B cell (primary cell): ENCODE measurements at regions not wholly inside any gene's neighbourhood (a gene's known extent, or its start where the extent isn't known, plus 50 kb on each side); places are given as distances from the start of the nearest gene placed in this dataset.

Source experiments
- ATAC-seq: fragments of 200-7000 bp; cut with Tn5 transposase; one replicate; pipeline ENCODE4 v1.10.0; 2021; ENCODE audit warnings: low read depth, mild to moderate bottlenecking, moderate number of reproducible peaks, moderate library complexity
- CTCF ChIA-PET: fragments of 350-600 bp; sonication (Branson Sonifier 250); formaldehyde crosslinking; loops from one replicate; lab custom pipeline; 2021; ENCODE audit warnings: antibody characterized with exemption, inconsistent platforms; lab: Charles Lee
- POLR2A ChIA-PET: fragments of 350-600 bp; sonication (Branson Sonifier 250); formaldehyde crosslinking; loops from one replicate; lab custom pipeline; 2021; ENCODE audit warnings: antibody characterized with exemption; lab: Charles Lee
- DNase-seq: peaks from one replicate; pipeline ENCODE4 v3.0.0; 2013
- H2AFZ ChIP-seq: 2 replicates; pipeline ENCODE4 v1.6.1; 2012; ENCODE audit warnings: mild to moderate bottlenecking, low read depth, low read length; ENCODE audit not compliant: insufficient read depth, poor library complexity, severe bottlenecking
- H3K27ac ChIP-seq, 2 donors: 1 replicate in 1 of 2; 2 replicates in 1 of 2; pipeline ENCODE4 v1.5.1; 2012 to 2013; ENCODE audit warnings: low read length in 2 of 2, mild to moderate bottlenecking in 2 of 2, moderate library complexity in 1 of 2
- H3K27me3 ChIP-seq, 4 experiments: fragments of 200-600 bp in 1 of 4; sonication (generic) in 1 of 4; replicated peaks in 1 of 4; 1 replicate in 2 of 4; 2 replicates in 2 of 4; pipeline versions ENCODE4 v1.6.1 to v1.7.0; 2013 to 2016; ENCODE audit warnings: low read length in 3 of 4, mild to moderate bottlenecking in 2 of 4, mixed read lengths in 1 of 4, moderate library complexity in 1 of 4; ENCODE audit not compliant: insufficient read depth in 4 of 4, control insufficient read depth in 3 of 4; ENCODE audit errors: control extremely low read depth in 1 of 4
- H3K36me3 ChIP-seq, 2 experiments: replicated peaks in 1 of 2; 1 replicate in 1 of 2; 2 replicates in 1 of 2; pipeline versions ENCODE4 v1.6.1 to v1.7.1; 2013; ENCODE audit warnings: low read length in 1 of 2; ENCODE audit not compliant: insufficient read depth in 2 of 2, control insufficient read depth in 1 of 2; ENCODE audit errors: control extremely low read depth in 1 of 2, extremely low read depth in 1 of 2
- H3K4me1 ChIP-seq, 2 donors: fragments of 200-600 bp in 1 of 2; sonication (generic) in 1 of 2; 1 replicate in 1 of 2; 2 replicates in 1 of 2; pipeline versions ENCODE4 v1.5.1 to v1.6.1; 2013 to 2017; ENCODE audit warnings: low read length in 2 of 2; ENCODE audit not compliant: control insufficient read depth in 2 of 2, insufficient read depth in 2 of 2
- H3K4me2 ChIP-seq: replicated peaks from 2 replicates; pipeline ENCODE3; 2012; ENCODE audit warnings: mild to moderate bottlenecking, low read depth, low read length; ENCODE audit not compliant: poor library complexity, severe bottlenecking
- H3K4me3 ChIP-seq, 5 experiments: fragments of 200-600 bp in 1 of 5; sonication (generic) in 1 of 5; 1 replicate in 3 of 5; 2 replicates in 2 of 5; pipeline versions ENCODE4 v1.5.1 to v1.7.0; 2011 to 2016; ENCODE audit warnings: low read length in 4 of 5, mild to moderate bottlenecking in 4 of 5, low read depth in 2 of 5, control low read depth in 1 of 5, moderate library complexity in 1 of 5; ENCODE audit not compliant: insufficient read depth in 1 of 5; ENCODE audit errors: control extremely low read depth in 1 of 5, extremely low read depth in 1 of 5
- H3K79me2 ChIP-seq: fragments of 200-600 bp; sonication (generic); one replicate; pipeline ENCODE4 v1.6.0; 2016; ENCODE audit warnings: low read length; ENCODE audit not compliant: control insufficient read depth, insufficient read depth
- H3K9ac ChIP-seq: fragments of 200-600 bp; sonication (generic); 2 replicates; pipeline ENCODE4 v1.6.1; 2017; ENCODE audit warnings: mild to moderate bottlenecking, low read length, moderate library complexity
- H3K9me3 ChIP-seq, 3 donors: one replicate each; pipeline versions ENCODE4 v1.6.1 to v1.7.1; 2013; ENCODE audit warnings: low read length in 2 of 3; ENCODE audit not compliant: control insufficient read depth in 2 of 3, insufficient read depth in 1 of 3; ENCODE audit errors: control extremely low read depth in 1 of 3
- H4K20me1 ChIP-seq: 2 replicates; pipeline ENCODE4 v1.6.0; 2012; ENCODE audit warnings: mild to moderate bottlenecking, low read length; ENCODE audit not compliant: insufficient read depth, control insufficient read depth, poor library complexity, severe bottlenecking
- H3K27ac Mint-ChIP-seq: one replicate; pipeline ENCODE4 v1.8.0; 2021; ENCODE audit warnings: mixed read lengths
- H3K27me3 Mint-ChIP-seq: one replicate; pipeline ENCODE4 v1.8.0; 2021; ENCODE audit warnings: mixed read lengths
- H3K4me1 Mint-ChIP-seq: one replicate; pipeline ENCODE4 v1.8.0; 2021; ENCODE audit warnings: mixed read lengths
- H3K4me3 Mint-ChIP-seq: one replicate; pipeline ENCODE4 v1.8.0; 2021; ENCODE audit warnings: mixed read lengths
- H3K9me3 Mint-ChIP-seq: one replicate; pipeline ENCODE4 v1.8.0; 2022; ENCODE audit warnings: mixed read lengths; ENCODE audit not compliant: insufficient read depth
- EZH2 ChIP-seq: IDR thresholded peaks from 2 replicates; pipeline ENCODE4 v1.6.1; 2012; ENCODE audit warnings: borderline replicate concordance, low read depth, mild to moderate bottlenecking, moderate library complexity, low read length; ENCODE audit not compliant: insufficient read depth, poor library complexity, severe bottlenecking
- WGBS: methylation state at CpG from one replicate; pipeline ENCODE4 v1.1.5; 2013; ENCODE audit warnings: missing lambda C conversion rate; ENCODE audit not compliant: insufficient coverage; 5-methylcytosine and 5-hydroxymethylcytosine counted together
- intact Hi-C: fragments of 100-400 bp; cut with micrococcal nuclease; formaldehyde crosslinking; loops from one replicate; pipeline ENCODE4 v1.10.0; 2022
- TF ChIP-seq, protein P1 (sequence below): fragments of 200-600 bp; IDR thresholded peaks from one replicate; pipeline ENCODE4 v1.8.0; 2022; ENCODE audit warnings: antibody characterized with exemption, mild to moderate bottlenecking

DNA sequence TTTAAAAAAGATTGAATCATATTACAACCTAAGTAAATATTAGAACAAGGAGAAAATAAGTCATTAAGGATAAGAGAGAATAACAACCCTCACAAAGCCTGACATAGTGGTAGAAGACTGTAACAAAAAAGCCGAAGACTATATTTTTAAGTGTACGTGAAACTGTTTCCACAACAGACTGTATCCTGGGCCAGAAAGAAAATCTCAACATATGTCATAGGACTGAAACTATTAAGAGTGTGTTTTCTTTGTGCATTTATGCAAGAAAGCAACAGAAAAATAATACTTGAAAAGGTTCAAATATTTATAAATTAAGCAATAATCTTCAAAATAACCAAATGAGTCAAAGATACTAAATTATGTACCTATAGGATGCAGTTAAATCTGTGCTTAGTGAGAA, 309.8 kb downstream of the CASP12 start:
- intact Hi-C loops = no loop called here
- Mint-ChIP-seq H3K27me3 (peaks cover 18% of the 10 kb centered on the region), H3K4me1 (no peaks in the 10 kb centered on the region), H3K9me3 (no peaks in the 10 kb centered on the region), H3K27ac (no peak overlapping the region), H3K4me3 (no peak overlapping the region)
- no peak overlapping the region for H2AFZ ChIP-seq
- DNase-seq = no peak
- no CpG with 5 or more reads among the region's 2 CpGs for WGBS
- TF ChIP-seq, protein P1, sequence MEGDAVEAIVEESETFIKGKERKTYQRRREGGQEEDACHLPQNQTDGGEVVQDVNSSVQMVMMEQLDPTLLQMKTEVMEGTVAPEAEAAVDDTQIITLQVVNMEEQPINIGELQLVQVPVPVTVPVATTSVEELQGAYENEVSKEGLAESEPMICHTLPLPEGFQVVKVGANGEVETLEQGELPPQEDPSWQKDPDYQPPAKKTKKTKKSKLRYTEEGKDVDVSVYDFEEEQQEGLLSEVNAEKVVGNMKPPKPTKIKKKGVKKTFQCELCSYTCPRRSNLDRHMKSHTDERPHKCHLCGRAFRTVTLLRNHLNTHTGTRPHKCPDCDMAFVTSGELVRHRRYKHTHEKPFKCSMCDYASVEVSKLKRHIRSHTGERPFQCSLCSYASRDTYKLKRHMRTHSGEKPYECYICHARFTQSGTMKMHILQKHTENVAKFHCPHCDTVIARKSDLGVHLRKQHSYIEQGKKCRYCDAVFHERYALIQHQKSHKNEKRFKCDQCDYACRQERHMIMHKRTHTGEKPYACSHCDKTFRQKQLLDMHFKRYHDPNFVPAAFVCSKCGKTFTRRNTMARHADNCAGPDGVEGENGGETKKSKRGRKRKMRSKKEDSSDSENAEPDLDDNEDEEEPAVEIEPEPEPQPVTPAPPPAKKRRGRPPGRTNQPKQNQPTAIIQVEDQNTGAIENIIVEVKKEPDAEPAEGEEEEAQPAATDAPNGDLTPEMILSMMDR = no peak
- no peak for TF ChIP-seq EZH2
- no peaks in the 10 kb centered on the region for H4K20me1 ChIP-seq
- no peaks in the 10 kb centered on the region for H3K36me3 ChIP-seq
- H3K9me3 ChIP-seq = peaks cover 0 to 1% (median 0%) of the 10 kb centered on the region in 3 donors
- ChIA-PET CTCF (no interaction called here), POLR2A (no interaction called here)
- no peaks in the 10 kb centered on the region for H3K4me1 ChIP-seq
- H3K4me2 ChIP-seq = no peak overlapping the region
- no peak overlapping the region for H3K4me3 ChIP-seq
- no peak for ATAC-seq
- H3K79me2 ChIP-seq = no peaks in the 10 kb centered on the region
- H3K9ac ChIP-seq = no peak overlapping the region
- H3K27ac ChIP-seq = no peak overlapping the region
- H3K27me3 ChIP-seq = peaks cover 0 to 4% (median 0%) of the 10 kb centered on the region in 4 experiments

DNA sequence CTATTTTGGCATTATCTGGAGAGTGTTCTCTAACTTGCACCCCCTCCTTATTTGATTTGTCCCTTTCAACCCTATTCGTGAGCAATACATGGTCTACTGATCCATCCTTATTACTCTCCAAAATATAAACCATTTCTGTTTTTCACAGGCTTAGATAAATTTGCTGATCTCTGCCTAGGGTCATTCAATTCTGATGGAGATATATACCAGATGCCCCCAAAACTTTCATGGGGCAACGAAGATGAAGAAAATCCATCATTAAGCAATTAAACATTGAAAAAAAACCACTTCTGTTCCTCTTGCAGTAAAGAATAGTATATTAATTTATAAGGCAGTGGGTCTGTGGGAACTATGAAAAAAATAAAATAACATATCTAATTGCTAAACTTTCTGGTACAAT, 313.4 kb downstream of the CASP12 start:
- H3K9me3 ChIP-seq = peaks cover 0 to 1% (median 0%) of the 10 kb centered on the region in 3 donors
- DNase-seq (no peak), ATAC-seq (no peak)
- no peaks in the 10 kb centered on the region for H3K4me1 ChIP-seq
- H3K27ac ChIP-seq = no peak overlapping the region
- no peak overlapping the region for H2AFZ ChIP-seq
- H3K9me3 Mint-ChIP-seq = no peaks in the 10 kb centered on the region
- H3K4me3 ChIP-seq = no peak overlapping the region
- no peak overlapping the region for H3K27ac Mint-ChIP-seq
- no peak overlapping the region for H3K4me2 ChIP-seq
- H3K4me1 Mint-ChIP-seq = no peaks in the 10 kb centered on the region
- WGBS = no CpG with 5 or more reads among the region's 2 CpGs
- TF ChIP-seq, protein P1 = no peak
- no peak for TF ChIP-seq EZH2
- H3K36me3 ChIP-seq = no peaks in the 10 kb centered on the region
- CTCF ChIA-PET = no interaction called here
- H3K4me3 Mint-ChIP-seq = no peak overlapping the region
- peaks cover 0 to 7% (median 0%) of the 10 kb centered on the region in 4 experiments for H3K27me3 ChIP-seq
- intact Hi-C loops = no loop called here
- POLR2A ChIA-PET = no interaction called here
- peaks cover 29% of the 10 kb centered on the region for H3K27me3 Mint-ChIP-seq
- no peak overlapping the region for H3K9ac ChIP-seq
- H3K79me2 ChIP-seq = no peaks in the 10 kb centered on the region
- no peaks in the 10 kb centered on the region for H4K20me1 ChIP-seq
